K562 (cell line): ENCODE measurements at regions not wholly inside any gene's neighbourhood (a gene's known extent, or its start where the extent isn't known, plus 50 kb on each side); places are given as distances from the start of the nearest gene placed in this dataset.

Experiments
- ATF4 ChIP-seq: fragments of 450-650 bp; formaldehyde crosslinking; IDR thresholded peaks from 2 replicates; pipeline ENCODE4 v1.4.0; 2022; ENCODE audit warnings: mild to moderate bottlenecking, moderate library complexity
- BMI1 ChIP-seq: fragments of 150-350 bp; IDR thresholded peaks from 2 replicates; pipeline ENCODE4 v1.6.1; 2014; ENCODE audit warnings: low read length
- ZFP36 ChIP-seq: fragments of 150-350 bp; IDR thresholded peaks from 2 replicates; pipeline ENCODE4 v1.6.1; 2018; ENCODE audit warnings: low read length, low read depth; ENCODE audit not compliant: partially characterized antibody

- TF ChIP-seq BMI1 (no peak), ATF4 (CRISPR knock-in tag) (peak; percentile 80; the same call in 1 of the 2 replicates), ZFP36 (peak; percentile 18)
These were observed 80.2 kb downstream of the ERMARD start (continued) for GRCh38 chr6:169831450-169832246.
